Glomerular endothelial cell (primary cell): ENCODE measurements at regions not wholly inside any gene's neighbourhood (a gene's known extent, or its start where the extent isn't known, plus 50 kb on each side); places are given as distances from the start of the nearest gene placed in this dataset.

Experiments
- DNase-seq: peaks from one replicate; pipeline ENCODE4 v3.0.0-alpha.2; 2011; ENCODE audit warnings: low read depth, low spot score; ENCODE audit errors: extremely low read depth

- DNase-seq = no peak
Measured at GRCh38 chr18:30113454-30113853, 929.1 kb downstream of the DSC3 start.

GRCh38 chr18:30106356-30106755 is 936.2 kb downstream of the DSC3 start:
- no peak for DNase-seq

GRCh38 chr18:30103881-30104280 is 938.7 kb downstream of the DSC3 start:
- DNase-seq = no peak

GRCh38 chr18:30096796-30097195 is 945.7 kb downstream of the DSC3 start:
- no peak for DNase-seq

- no peak for DNase-seq
Measured at GRCh38 chr18:30094556-30094955, 948.0 kb downstream of the DSC3 start.

GRCh38 chr18:30093376-30093775 is 949.2 kb downstream of the DSC3 start:
- no peak for DNase-seq

- DNase-seq = no peak
Measured at GRCh38 chr18:30088238-30089015, 954.1 kb downstream of the DSC3 start.

- DNase-seq = no peak
Measured at GRCh38 chr18:30086351-30086750, 956.2 kb downstream of the DSC3 start.

- DNase-seq = no peak
Measured at GRCh38 chr18:30081122-30081521, 961.4 kb downstream of the DSC3 start.

- no peak for DNase-seq
Measured at GRCh38 chr18:30072609-30073385, 969.7 kb downstream of the DSC3 start.

GRCh38 chr18:30066288-30066687 is 976.3 kb downstream of the DSC3 start:
- DNase-seq = no peak

GRCh38 chr18:30057398-30057797 is 985.1 kb downstream of the DSC3 start:
- DNase-seq = no peak

GRCh38 chr18:30056528-30056927 is 986.0 kb downstream of the DSC3 start:
- no peak for DNase-seq

- DNase-seq = no peak
Measured at GRCh38 chr18:30044496-30044895, 998.0 kb downstream of the DSC3 start.

GRCh38 chr18:30039201-30039600 is 1003.3 kb downstream of the DSC3 start:
- no peak for DNase-seq

GRCh38 chr18:30034818-30035217 is 1007.7 kb downstream of the DSC3 start:
- DNase-seq = no peak

- DNase-seq = no peak
Measured at GRCh38 chr18:30016179-30016578, 1026.4 kb downstream of the DSC3 start.

GRCh38 chr18:30004965-30005364 is 1037.6 kb downstream of the DSC3 start:
- no peak for DNase-seq

- DNase-seq = no peak
Measured at GRCh38 chr18:29982218-29982617, 1060.3 kb downstream of the DSC3 start.

- DNase-seq = no peak
Measured at GRCh38 chr18:29979881-29980280, 1062.7 kb downstream of the DSC3 start.

GRCh38 chr18:29969876-29970275 is 1072.7 kb downstream of the DSC3 start:
- no peak for DNase-seq

- no peak for DNase-seq
Measured at GRCh38 chr18:29962579-29962978, 1080.0 kb downstream of the DSC3 start.
